ENCODE measurements at regions not wholly inside any gene's neighbourhood (a gene's known extent, or its start where the extent isn't known, plus 50 kb on each side); places are given as distances from the start of the nearest gene placed in this dataset.

- TF ChIP-seq, protein P1, sequence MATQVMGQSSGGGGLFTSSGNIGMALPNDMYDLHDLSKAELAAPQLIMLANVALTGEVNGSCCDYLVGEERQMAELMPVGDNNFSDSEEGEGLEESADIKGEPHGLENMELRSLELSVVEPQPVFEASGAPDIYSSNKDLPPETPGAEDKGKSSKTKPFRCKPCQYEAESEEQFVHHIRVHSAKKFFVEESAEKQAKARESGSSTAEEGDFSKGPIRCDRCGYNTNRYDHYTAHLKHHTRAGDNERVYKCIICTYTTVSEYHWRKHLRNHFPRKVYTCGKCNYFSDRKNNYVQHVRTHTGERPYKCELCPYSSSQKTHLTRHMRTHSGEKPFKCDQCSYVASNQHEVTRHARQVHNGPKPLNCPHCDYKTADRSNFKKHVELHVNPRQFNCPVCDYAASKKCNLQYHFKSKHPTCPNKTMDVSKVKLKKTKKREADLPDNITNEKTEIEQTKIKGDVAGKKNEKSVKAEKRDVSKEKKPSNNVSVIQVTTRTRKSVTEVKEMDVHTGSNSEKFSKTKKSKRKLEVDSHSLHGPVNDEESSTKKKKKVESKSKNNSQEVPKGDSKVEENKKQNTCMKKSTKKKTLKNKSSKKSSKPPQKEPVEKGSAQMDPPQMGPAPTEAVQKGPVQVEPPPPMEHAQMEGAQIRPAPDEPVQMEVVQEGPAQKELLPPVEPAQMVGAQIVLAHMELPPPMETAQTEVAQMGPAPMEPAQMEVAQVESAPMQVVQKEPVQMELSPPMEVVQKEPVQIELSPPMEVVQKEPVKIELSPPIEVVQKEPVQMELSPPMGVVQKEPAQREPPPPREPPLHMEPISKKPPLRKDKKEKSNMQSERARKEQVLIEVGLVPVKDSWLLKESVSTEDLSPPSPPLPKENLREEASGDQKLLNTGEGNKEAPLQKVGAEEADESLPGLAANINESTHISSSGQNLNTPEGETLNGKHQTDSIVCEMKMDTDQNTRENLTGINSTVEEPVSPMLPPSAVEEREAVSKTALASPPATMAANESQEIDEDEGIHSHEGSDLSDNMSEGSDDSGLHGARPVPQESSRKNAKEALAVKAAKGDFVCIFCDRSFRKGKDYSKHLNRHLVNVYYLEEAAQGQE (IDR thresholded peaks at IDR 0.05; ENCODE audit: low read depth), result no peak
- TF ChIP-seq CTCF (IDR thresholded peaks at IDR 0.05 in 2 of 3, conservative IDR thresholded peaks at IDR 0.05 in 1 of 3; ENCODE audit: borderline replicate concordance in 1 of 3, insufficient read depth in 1 of 3, low read depth in 2 of 3, low read length in 2 of 3) (no peak), SRF (IDR thresholded peaks at IDR 0.05; ENCODE audit: low read depth) (no peak), POLR2A (IDR thresholded peaks at IDR 0.05; ENCODE audit: borderline replicate concordance, extremely low read depth, insufficient read depth, insufficient read length) (no peak), POLR2AphosphoS5 (IDR thresholded peaks at IDR 0.05; ENCODE audit: low read depth, low read length) (no peak), JUND (IDR thresholded peaks at IDR 0.05) (no peak)
Measured at GRCh38 chr6:114430534-114431124, 87.8 kb upstream of the HS3ST5 start.
